Globus pallidus (tissue), 1 donor: ENCODE measurements at regions not wholly inside any gene's neighbourhood (a gene's known extent, or its start where the extent isn't known, plus 50 kb on each side); places are given as distances from the start of the nearest gene placed in this dataset.

Experiments
- DNase-seq: peaks from one replicate; pipeline ENCODE4 v3.0.0-alpha.2; 2015; ENCODE audit warnings: low spot score

DNA sequence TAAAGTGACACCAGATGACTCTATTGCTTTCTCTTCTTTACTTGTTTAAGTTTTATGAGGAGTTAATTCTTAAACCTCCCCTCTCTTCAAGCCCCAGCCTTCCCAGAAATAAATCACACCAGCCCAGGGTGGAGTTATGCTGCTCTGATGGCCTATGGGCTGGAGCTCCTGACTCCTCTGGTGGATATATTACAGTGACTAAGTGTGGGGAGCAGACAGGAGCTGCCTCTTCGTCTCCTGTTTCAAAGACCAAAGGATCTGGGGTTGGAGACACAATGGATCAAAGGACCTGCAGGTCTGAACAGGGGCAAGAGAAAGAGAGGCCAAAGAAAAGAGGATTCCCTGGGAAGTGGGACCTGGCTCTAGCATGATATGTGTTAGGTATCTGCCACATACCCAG lies 312.0 kb upstream of the MSX2 start:
- no peak for DNase-seq

DNA sequence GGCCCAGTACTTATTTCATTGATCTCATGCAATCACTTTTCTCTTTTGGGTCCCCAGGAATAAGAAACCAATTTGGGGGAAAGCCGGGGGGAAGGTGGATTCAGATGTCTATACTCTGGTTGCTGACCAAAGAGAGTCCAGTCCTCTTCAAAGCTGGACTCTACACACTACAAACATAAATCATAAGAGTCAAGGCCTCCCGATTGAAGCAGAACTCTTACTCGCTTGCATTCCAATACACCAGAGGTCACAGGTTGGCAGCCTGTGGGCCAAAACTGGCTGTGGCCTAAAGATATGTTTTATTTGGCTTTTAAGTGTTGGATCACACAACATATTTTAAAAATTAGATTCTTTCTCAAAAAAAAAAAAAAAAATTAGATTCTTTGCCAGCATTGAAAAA lies 311.4 kb upstream of the MSX2 start:
- DNase-seq, result no peak

DNA sequence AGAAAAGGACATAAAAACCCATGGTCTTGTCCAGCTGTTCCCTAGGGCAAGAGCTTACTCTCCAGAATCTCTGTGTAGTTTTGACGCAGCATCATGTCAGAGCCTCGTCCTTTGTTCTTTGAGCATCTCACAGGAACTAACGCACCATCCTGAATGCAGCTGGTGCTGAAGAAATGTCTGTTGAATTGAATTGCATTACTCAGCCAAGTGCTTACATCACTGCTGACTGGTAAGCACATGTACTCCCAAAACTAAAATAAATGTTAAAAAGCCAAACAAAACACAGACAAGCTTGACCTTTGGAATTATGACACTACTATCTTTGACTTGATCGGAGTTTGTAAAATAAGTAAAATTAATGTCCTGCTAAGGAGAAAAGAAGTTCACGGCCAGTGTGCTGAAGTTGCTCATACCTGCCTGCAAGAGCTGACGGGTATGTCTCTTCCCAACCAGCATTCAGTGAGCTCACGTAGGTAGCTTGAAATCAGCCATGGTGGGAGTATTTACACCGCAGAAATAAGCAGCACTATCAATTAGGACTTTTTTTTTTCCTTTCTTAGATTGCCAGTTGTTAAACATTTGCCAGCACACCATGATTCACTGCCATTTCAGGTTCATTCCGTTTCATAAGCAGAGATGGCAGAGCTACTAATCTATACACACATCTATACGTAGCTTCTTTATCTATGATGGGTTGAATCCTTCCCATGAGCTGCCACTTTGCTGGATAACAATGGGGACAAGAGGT lies 310.6 kb upstream of the MSX2 start:
- no peak for DNase-seq

DNA sequence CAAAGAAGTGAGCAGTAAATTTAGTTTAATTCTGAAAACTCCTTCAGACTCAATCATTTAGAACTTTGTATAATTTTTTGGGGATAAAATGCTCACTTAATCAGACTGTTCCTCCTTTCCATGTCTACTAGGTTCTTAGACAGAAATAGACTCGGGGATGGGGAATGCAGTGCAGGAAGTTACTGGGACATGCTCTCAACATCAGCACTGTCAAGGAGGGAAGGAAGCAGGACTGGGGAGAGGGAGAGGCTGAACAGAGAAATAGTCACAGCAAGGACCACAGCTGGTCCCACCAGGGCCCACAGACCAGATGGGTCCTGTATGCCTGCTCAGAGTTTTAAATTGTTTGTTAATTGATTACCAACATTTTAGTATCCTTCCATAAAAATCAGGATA lies 310.1 kb upstream of the MSX2 start:
- no peak for DNase-seq

DNA sequence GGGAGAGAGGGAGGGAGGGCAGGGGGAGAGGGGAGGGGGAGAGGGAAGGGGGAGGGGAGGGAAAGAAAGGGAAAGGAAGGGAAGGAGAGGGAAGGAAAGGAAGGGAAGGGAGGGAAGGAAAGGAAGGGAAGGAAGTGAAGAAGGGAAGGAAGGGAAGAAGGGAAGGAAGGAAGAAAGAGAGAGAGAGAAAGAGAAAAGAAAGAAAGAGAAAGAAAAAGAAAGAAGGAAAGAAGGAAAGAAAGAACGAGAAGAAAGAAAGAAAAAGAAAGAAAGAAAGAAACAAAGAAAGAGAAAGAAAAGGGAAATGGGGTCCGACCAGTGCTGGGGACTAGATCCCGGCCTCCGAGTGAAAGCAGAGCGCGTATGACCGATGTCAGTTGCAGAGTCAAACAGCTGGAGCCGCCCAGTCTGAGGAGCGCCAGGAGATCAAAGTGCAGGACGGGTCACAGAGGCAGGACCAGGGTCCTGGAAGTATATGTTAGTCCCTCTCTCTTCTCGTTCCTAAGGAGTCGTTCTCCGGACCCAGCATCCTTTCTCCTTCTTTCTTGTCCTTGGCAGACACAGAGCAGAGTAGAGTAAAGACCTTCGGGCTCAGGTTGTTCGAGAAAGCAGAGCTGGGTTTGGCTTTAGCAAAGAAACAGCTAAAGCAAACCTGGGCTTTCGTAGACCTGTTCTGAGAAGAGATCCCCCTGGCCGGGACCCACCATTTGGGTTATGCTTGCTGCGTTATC lies 305.4 kb upstream of the MSX2 start:
- DNase-seq, result no peak

DNA sequence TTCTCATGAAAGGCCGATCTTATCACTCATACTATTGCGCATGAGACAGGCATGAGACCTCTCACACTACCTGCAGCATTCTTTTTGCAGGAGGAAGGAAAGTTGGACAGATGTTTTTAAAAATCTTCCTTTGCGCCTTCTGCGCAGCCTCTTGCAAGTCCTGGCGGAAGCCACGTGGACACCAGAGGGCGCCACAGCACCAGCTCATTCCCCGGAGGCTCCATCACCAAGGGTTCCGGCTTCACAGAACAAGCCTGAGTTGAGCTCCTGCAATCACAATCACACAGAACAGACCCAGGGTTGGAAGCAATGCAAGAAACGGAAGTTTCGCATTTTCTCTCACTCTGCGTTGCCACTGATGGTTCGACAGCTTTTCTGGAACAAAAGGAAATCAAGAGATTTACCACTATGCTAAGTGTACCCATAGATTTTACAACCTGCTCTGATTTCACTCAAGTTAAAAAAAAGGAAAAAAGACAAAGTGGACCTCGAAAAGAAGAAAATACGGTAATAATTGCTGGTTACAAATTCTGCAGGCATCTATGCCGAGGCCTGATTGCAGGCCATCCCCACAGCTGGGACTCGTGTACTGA lies 304.7 kb upstream of the MSX2 start:
- peak; percentile 91 for DNase-seq

DNA sequence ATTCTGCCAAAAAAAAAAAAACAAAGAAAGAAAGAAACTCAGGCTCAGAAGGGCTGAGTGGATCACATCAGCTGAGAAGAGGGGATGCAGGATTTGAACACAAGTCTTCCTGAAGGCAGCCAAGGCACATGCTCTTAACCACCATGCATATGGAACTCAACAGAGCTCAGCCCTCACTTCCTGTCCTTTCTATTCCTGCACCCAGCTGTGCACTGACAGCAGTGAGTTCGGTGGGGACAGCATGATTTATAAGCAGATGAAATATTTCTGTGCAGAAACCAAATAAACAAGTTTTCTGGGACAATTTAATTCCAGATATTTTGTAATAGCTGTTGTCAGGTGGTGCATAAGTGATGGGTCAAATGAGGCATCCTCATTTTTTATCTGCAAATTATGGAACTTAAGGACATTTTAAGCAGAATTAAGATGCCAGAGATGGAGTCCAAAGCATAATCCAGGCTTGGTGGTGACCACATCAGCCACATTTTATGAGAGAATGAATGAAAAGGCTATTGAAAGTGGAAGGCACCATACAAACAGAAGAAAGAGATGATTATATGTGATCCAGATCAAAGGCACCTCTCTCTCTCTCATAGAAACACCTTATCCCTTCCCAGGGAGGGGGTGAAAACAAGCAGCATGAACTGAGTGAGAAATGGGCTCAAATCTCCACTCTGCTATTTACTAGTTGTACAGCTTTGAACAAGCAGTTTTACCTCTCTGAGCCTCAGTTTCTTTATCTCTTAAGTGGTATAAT lies 303.6 kb upstream of the MSX2 start:
- no peak for DNase-seq

DNA sequence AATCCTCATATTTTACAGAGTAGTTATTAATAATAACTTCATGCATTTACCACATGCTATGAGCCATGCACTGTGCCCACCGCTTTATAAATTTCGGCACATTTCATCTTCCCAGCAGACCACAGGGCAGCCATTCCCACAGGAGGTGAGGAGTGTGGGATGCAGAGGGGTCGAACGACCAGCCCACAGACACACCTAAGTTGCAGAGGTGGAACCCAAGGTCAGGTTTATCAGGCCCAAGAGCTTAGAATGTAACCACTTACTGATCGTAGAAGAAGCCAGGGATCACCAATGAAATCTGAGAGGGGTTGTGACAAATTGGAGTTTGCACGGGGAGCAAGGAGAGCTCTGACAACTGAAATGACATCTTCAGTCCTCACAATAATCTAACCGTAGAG lies 303.0 kb upstream of the MSX2 start:
- DNase-seq, result no peak

DNA sequence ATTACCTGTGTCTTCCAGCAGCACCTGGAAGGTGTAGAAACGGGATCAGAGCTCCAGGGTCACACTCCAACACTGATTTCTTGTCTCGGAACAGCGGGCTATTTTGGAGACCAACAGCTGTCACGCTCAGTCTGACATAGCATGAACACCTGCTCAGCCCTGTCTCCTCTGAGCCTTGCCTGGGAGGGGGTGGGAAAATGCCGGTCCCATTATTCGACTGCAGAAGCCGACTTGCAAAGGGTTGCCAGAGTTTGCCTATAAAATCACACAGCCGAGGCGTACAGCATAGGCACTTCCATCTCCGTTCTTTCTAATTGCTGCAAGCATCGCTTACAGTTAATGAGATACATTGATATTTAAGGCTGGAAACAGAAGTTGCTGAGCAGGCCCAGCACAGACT lies 300.8 kb upstream of the MSX2 start:
- no peak for DNase-seq

DNA sequence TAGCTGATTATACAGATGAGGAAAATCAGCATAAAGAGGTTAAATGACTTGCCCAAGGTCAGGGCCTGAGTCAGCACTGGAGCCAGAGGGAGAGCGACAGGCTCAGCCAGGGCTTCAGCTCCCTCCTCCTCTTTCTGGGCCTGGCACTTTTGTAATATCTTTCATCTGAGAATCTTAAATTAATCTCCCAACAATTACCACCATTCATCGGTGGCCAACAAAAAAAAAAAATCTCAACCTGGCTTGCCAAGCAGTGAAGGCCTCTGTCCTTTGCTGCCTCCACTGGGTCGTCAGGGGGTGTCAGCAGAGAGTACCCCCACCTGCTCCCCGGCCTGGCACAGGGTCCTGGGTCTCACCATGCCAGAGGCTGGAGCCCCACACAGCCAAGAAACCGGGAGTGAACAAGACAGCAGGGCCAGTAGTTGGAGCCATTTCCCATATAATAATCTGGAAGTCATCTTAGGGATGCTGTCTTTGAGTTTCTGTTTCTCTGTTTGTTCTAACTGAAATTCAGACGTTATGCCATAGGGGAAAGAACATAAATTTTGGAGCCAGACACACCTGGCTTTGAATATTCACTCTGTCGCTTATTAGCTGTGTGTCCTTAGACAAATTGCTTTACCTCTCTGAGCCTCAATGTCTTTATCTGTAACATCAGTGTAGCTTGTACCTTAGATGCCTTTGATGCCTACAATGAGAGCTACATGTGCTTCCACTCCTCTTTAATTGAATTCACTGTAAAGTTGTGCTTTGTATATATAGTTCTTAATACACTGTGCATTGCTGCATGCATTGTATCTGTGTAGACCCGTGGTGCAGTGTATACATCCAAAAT lies 299.9 kb upstream of the MSX2 start:
- peak; percentile 82 for DNase-seq

DNA sequence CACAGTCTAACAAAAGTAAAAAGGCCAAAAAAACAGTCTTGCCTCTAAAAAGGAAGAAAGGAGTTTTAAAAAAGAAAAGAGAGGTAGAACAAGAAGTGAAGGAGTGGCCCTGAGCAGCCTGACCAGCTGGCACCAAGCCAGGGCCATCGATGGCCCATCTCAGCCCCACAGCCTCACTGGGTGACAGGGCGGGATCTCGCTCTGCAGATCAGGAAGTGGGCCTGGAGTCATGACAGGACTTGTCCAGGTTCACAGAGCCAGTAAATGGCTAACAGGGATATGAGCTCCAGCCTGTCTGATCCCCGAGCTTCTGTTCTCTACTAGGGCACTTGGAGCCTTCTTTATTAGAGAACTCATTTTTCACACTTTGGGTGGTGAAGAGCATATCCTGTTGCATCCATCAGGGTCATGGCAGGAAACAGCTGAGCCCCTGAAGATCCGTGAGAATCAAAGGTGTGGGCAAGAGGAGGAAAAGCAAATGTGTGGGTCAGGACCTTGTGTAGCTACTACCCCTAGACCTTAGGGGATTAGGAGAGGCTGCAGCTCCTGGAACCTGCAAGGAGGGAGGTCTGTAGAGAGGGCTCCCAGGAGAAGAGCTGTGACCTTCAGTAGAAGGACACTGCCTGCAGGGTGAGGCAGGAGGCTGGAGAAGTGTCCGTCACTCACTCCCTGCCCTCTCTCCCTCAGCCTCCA lies 299.0 kb upstream of the MSX2 start:
- no peak for DNase-seq

DNA sequence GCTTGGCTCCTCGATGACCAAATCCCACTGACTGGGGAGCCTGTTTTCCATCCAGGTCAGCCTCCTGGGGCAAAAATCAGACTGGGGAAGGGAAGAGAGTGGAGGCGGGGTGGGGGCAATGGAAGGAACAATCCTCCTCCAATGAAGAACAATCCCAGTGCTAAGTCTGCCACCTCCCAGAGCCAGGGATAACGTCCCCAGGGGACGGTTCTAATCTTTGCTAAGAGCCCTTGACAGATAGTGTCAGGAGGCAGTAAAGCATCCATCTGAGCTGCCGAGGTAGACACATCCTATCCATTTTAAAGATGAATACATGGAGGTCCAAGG lies 298.5 kb upstream of the MSX2 start:
- DNase-seq, result no peak

DNA sequence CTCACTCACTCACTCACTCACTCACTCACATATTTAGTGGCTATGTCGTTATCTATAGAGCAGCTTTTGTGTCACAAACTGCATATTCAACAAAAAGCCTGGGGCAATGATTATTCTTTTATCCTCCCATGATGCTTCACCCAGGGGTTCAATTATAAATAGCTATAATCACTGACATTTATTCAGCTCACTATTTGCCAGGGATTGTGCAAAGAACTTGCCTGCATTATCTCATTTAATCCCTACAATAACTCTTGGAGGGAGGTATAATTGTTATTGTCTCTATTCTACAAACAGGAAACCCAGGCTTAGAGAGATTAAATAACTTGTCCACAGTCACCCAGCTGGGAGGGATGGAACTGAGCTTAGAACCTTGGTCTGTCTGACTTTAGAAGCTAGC lies 298.0 kb upstream of the MSX2 start:
- no peak for DNase-seq

DNA sequence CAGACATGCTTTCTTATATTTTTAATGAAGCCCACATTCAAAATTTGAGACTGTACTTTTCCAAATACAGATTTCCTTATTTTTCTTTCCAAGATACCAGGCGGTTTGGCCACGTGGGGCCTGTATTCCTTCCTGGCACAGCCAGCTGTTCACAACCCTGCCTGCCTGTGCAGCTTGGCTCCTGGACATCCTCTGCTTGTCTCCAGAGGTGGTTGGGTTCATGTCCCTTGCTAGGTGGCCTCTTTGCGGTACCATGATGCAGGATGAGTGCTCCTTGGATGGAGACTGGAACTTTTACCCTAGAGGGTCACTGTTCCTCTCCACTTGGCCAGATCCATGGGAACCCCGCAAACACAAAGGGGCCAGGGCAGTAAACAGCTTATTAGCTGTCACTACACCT lies 297.5 kb upstream of the MSX2 start:
- DNase-seq, result no peak

DNA sequence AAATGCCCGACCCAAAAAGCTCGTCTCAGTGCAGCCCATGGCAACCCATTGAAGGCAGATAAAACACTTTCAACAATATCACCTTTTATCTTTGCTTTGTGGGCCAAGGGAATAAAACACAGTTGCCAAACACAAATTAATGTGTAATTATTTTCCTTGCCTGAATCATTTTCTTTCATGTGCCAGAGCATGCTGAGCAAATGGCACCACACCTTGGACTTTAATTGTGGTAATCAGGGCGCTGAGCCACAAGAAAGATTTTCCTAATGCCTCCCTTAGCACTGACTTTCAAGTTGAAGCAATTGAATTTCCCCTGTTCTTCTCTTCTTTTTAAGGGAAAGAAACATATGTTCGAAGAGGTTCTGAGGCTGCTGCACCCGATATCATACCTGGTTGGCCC lies 297.1 kb upstream of the MSX2 start:
- no peak for DNase-seq

DNA sequence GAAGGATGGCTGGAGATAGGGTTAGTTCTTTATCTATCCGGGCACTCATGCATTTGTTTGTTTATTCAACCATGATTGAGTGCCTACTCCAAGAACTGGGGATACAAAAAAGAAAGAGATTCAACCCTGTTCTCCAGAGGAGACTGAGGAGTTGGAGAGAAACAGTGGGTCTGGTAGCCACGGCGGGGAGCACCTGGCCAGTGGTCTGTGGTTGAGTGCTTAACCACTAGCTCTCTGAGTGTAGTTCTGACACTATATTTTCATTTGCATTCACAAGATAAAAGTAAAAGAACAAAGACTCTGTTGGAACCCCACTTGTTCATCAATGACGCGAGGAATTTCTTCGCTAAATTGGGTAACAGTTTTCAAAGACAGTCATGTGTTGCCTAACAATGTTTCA lies 295.5 kb upstream of the MSX2 start:
- no peak for DNase-seq

DNA sequence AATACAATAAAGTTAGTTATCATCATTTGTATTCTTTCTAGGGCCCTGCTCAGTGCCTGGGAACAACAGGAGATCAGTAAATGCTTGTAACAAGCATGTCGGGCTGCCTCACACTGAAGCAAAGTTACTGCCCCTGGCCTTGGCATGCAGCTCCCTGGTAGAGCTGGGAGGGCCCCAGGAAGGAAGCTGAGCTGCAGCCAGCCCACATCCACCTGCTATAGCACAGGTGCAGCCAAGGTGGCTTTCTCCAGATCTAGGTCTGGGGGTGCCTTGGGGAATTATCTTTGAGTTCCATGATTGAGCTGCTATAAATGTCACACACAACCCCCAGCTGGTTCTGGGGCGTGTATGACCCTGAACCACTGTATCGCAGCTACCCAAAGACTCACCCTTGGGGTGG lies 293.4 kb upstream of the MSX2 start:
- DNase-seq, result no peak

DNA sequence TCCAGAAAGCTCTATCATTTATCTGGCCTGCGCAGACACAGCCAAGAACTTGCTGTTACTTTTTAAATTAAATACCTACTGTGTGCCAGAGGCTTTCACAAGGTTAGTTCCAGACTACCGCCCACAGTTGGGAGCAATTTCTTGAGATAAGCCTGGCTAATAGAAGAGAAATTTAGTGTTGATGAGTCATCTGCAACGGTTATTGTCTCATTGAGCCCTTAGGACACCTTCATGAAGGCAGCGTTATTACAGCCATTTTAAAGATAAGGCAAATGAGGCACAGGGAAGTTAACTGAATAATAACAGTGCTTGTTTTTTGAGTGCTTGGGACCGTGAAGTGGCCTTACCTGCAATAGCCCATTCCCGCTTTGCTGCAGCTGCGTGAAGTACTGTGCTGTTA lies 292.9 kb upstream of the MSX2 start:
- no peak for DNase-seq

DNA sequence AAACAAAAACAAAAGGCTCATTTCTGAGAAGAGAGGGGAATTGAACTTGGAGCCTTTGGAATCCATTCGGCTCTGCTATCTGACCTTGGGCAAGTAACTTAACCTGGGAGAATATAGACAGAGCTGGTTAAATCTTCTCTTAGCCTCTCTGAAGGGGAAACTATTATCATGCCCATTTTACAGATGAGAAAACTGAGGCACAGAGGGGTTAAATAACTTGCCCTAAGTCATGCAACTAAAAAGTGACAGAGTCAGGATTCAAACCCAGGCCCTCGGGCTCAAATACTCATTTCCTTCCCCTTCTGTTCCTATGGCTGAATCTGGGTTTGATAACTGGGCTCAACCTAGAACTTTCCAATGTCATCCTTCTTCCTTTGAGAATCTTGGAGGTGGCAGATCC lies 291.3 kb upstream of the MSX2 start:
- DNase-seq, result no peak

DNA sequence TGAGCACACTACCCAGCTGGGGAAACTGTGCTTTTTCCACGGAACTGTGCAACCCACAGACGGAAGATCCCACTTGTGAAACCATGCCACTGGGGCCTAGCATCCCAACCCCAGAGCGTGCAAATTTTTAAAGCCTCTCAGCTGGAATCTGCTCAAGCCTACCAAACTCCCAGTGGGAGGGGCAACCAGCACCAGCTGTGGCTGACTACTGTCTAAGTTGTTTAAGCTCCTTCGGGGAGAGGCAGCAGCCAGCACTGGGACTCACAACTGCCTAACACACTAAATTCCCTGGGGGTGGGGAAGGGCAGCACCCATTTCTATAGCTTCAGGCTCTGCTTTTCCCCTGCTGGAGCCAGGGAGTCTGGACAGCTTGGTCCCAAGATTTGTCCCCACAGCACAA lies 287.6 kb upstream of the MSX2 start:
- no peak for DNase-seq

DNA sequence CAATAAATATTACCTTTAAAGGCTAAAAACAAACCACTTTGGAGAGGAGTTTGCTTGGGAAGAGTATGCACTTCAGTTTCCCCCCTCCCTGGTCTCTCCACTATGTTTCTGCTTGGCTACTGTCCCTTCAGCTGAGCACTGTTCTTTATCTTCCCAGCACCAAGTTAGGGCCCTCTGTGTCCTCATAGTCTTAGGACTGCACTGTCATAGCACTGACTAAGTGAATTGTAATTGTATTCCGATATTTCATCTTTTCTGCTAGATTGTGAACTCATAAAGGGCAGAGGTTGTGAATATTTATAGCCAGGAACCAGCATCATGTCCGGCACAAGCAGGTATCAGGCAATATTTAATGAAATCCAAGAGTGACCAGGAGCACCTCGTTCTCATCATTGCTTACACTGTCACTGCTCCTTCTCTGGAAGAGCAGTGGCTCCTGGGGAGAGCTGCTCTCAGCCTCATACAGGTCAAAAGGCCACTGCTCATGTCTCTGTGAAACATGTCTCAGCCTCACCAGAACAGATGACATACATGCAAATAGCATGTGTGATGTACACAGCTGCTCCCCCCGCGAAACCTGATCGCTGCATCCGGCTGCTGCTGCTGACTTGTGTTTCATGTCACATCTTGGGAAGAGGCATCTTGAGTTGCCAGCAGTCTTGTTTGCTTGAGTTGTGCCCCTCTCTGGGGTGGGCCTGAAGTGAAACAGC lies 279.7 kb upstream of the MSX2 start:
- DNase-seq, result no peak
